ENCODE measurements at regions not wholly inside any gene's neighbourhood (a gene's known extent, or its start where the extent isn't known, plus 50 kb on each side); places are given as distances from the start of the nearest gene placed in this dataset.

DNA sequence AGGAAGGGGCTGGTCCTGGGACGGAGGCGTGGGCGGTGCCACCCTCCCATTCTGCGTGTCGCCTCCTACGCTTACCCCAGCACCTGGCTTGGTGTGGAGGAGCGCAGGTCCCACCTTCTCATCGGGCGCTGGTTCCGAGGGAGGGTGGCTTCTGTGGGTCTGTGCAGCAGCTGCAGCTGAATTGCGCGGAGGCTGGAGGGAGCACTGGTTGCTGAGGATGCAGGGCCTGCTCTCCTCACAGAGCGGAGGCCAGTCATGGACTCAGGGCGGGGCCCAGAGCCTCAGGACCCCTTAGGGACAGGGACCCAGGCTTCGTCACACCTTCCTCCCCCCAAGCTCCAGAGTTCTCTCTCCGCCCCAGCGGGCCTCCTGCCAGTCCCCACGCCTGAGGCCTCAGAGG is 127.8 kb upstream of the MAP3K4 start (continued):
- TF ChIP-seq FOXA1 (IDR thresholded peaks at IDR 0.05) (no peak), FOXA2 (IDR thresholded peaks at IDR 0.05) (no peak), YY1 (IDR thresholded peaks at IDR 0.05) (no peak)
- TF ChIP-seq, protein P1, sequence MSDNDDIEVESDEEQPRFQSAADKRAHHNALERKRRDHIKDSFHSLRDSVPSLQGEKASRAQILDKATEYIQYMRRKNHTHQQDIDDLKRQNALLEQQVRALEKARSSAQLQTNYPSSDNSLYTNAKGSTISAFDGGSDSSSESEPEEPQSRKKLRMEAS (IDR thresholded peaks at IDR 0.05), result no peak

DNA sequence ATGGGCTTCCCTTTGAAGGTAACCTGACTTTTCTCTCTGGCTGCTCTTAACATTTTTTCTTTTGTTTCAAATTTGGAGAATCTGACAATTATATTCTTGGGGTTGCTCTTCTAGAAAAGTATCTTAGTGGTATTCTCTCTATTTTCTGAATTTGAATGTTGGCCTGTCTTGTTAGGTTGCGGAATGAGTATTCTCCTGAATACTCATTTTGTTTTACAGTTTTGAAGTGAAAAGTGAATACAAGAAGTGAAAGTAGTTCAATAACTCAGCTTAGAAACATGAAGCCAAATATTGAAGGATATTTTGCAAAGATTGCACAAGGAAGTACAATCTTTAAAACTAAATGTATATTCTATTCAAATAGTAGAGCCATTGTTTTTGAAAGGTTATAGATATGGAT is 120.2 kb upstream of the MAP3K4 start:
- Histone ChIP-seq H3K4me3 (ENCODE audit: low read depth in 1 of 3, low read length in 3 of 3) (no peak overlapping the region), H3K9me3 (ENCODE audit: control insufficient read depth in 4 of 4, low read length in 3 of 4) (peaks cover 0 to 3% (median 2%) of the 10 kb centered on the region in 4 donors), H3K27me3 (ENCODE audit: control insufficient read depth in 4 of 4, insufficient read depth in 4 of 4, low read length in 3 of 4) (no peaks in the 10 kb centered on the region), H3K36me3 (ENCODE audit: control insufficient read depth in 4 of 4, insufficient read depth in 3 of 4, low read depth in 1 of 4, low read length in 3 of 4) (no peaks in the 10 kb centered on the region), H3K9ac (ENCODE audit: low read depth in 1 of 2, low read length in 2 of 2) (no peak overlapping the region), H3K4me1 (ENCODE audit: control insufficient read depth in 4 of 4, insufficient read depth in 4 of 4, low read length in 3 of 4) (no peaks in the 10 kb centered on the region), H3K27ac (ENCODE audit: low read depth in 1 of 2, low read length in 2 of 2) (no peak overlapping the region)
- no peak for DNase-seq (ENCODE audit: low spot score)
- WGBS, result 95% methylated on average over 1 of the region's 1 CpG
- TF ChIP-seq, protein P2, sequence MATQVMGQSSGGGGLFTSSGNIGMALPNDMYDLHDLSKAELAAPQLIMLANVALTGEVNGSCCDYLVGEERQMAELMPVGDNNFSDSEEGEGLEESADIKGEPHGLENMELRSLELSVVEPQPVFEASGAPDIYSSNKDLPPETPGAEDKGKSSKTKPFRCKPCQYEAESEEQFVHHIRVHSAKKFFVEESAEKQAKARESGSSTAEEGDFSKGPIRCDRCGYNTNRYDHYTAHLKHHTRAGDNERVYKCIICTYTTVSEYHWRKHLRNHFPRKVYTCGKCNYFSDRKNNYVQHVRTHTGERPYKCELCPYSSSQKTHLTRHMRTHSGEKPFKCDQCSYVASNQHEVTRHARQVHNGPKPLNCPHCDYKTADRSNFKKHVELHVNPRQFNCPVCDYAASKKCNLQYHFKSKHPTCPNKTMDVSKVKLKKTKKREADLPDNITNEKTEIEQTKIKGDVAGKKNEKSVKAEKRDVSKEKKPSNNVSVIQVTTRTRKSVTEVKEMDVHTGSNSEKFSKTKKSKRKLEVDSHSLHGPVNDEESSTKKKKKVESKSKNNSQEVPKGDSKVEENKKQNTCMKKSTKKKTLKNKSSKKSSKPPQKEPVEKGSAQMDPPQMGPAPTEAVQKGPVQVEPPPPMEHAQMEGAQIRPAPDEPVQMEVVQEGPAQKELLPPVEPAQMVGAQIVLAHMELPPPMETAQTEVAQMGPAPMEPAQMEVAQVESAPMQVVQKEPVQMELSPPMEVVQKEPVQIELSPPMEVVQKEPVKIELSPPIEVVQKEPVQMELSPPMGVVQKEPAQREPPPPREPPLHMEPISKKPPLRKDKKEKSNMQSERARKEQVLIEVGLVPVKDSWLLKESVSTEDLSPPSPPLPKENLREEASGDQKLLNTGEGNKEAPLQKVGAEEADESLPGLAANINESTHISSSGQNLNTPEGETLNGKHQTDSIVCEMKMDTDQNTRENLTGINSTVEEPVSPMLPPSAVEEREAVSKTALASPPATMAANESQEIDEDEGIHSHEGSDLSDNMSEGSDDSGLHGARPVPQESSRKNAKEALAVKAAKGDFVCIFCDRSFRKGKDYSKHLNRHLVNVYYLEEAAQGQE (IDR thresholded peaks at IDR 0.05), result no peak
- TF ChIP-seq TAF1 (conservative IDR thresholded peaks at IDR 0.05) (no peak), FOXA1 (IDR thresholded peaks at IDR 0.05) (no peak), HNF4A (conservative IDR thresholded peaks at IDR 0.05) (no peak), FOXA2 (IDR thresholded peaks at IDR 0.05) (no peak), NR2F2 (IDR thresholded peaks at IDR 0.05) (no peak), SP1 (IDR thresholded peaks at IDR 0.05) (no peak)

DNA sequence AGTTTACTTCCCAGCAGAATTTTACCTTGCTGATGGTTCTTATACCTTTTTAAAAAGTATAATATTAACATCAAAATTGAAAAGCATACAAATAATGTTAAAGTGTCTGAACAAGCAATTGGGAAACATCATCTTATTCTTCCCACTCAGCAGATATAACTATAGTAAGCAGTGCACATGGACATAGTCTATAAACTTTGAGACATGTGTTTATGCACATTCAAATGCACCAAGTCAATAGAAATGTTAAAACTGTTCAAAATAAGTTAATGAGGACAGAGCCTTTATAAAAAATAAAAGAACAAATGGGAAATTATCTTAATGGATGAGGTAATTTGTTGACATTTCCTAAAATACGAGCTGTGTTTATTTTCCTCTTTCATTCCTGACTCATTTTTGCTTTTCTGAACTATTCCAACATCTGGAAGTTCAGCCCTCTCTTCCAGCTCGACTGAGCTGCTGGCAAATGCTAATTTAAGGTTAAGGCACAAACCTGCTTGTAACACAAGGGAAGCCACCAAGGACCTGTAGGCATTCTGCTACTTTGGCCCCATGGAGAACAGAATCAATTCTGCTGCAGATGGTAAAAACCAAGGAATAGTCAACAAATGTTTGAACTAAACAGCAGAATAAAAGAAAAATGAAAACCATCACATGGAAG is 110.3 kb upstream of the MAP3K4 start:
- TF ChIP-seq RAD21 (IDR thresholded peaks at IDR 0.05), result no peak
- TF ChIP-seq, protein P1 (IDR thresholded peaks at IDR 0.05), result no peak
- TF ChIP-seq, protein P3, sequence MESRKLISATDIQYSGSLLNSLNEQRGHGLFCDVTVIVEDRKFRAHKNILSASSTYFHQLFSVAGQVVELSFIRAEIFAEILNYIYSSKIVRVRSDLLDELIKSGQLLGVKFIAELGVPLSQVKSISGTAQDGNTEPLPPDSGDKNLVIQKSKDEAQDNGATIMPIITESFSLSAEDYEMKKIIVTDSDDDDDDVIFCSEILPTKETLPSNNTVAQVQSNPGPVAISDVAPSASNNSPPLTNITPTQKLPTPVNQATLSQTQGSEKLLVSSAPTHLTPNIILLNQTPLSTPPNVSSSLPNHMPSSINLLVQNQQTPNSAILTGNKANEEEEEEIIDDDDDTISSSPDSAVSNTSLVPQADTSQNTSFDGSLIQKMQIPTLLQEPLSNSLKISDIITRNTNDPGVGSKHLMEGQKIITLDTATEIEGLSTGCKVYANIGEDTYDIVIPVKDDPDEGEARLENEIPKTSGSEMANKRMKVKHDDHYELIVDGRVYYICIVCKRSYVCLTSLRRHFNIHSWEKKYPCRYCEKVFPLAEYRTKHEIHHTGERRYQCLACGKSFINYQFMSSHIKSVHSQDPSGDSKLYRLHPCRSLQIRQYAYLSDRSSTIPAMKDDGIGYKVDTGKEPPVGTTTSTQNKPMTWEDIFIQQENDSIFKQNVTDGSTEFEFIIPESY (IDR thresholded peaks at IDR 0.05), result no peak
- TF ChIP-seq, protein P4, sequence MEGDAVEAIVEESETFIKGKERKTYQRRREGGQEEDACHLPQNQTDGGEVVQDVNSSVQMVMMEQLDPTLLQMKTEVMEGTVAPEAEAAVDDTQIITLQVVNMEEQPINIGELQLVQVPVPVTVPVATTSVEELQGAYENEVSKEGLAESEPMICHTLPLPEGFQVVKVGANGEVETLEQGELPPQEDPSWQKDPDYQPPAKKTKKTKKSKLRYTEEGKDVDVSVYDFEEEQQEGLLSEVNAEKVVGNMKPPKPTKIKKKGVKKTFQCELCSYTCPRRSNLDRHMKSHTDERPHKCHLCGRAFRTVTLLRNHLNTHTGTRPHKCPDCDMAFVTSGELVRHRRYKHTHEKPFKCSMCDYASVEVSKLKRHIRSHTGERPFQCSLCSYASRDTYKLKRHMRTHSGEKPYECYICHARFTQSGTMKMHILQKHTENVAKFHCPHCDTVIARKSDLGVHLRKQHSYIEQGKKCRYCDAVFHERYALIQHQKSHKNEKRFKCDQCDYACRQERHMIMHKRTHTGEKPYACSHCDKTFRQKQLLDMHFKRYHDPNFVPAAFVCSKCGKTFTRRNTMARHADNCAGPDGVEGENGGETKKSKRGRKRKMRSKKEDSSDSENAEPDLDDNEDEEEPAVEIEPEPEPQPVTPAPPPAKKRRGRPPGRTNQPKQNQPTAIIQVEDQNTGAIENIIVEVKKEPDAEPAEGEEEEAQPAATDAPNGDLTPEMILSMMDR (IDR thresholded peaks at IDR 0.05; ENCODE audit: low read depth, low read length, missing input control), result no peak
- no peak for TF ChIP-seq JUND (IDR thresholded peaks at IDR 0.05)
- TF ChIP-seq FOXA1 (IDR thresholded peaks at IDR 0.05), result no peak
- TF ChIP-seq TAF1 (conservative IDR thresholded peaks at IDR 0.05), result no peak
- no peak overlapping the region for H3K27ac ChIP-seq (ENCODE audit: low read depth in 1 of 2, low read length in 2 of 2)
- no peaks in the 10 kb centered on the region for H3K9me3 ChIP-seq (ENCODE audit: control insufficient read depth in 4 of 4, low read length in 3 of 4)
- WGBS, result 7% methylated on average over 2 of the region's 2 CpGs
- no peaks in the 10 kb centered on the region for H3K27me3 ChIP-seq (ENCODE audit: control insufficient read depth in 4 of 4, insufficient read depth in 4 of 4, low read length in 3 of 4)
- DNase-seq (ENCODE audit: low spot score), result no peak
- H3K4me3 ChIP-seq (ENCODE audit: low read depth in 1 of 3, low read length in 3 of 3), result no peak overlapping the region
- no peaks in the 10 kb centered on the region for H3K4me1 ChIP-seq (ENCODE audit: control insufficient read depth in 4 of 4, insufficient read depth in 4 of 4, low read length in 3 of 4)
- H3K9ac ChIP-seq (ENCODE audit: low read depth in 1 of 2, low read length in 2 of 2), result no peak overlapping the region
- no peaks in the 10 kb centered on the region for H3K36me3 ChIP-seq (ENCODE audit: control insufficient read depth in 4 of 4, insufficient read depth in 3 of 4, low read depth in 1 of 4, low read length in 3 of 4)
